ENCODE measurements at regions not wholly inside any gene's neighbourhood (a gene's known extent, or its start where the extent isn't known, plus 50 kb on each side); places are given as distances from the start of the nearest gene placed in this dataset.

GRCh38 chr10:75294866-75295701 is 59.3 kb upstream of the COMTD1 start (continued):
- TF ChIP-seq NPAS2 (CRISPR knock-in tag; IDR thresholded peaks at IDR 0.05; ENCODE audit: borderline replicate concordance) (no peak), ZNF302 (CRISPR knock-in tag; IDR thresholded peaks at IDR 0.05) (no peak), MAZ (IDR thresholded peaks at IDR 0.05; ENCODE audit: borderline replicate concordance, low read depth, low read length) (no peak), HDAC2 (IDR thresholded peaks at IDR 0.05) (no peak)

- ChIA-PET POLR2A (no interaction called here), CTCF (interaction anchor here (0.7 to 5.2 kb wide), 11 partner anchors 8 to 1021 kb away, joined by 3 to 38 read pairs (median 4); no protein-coding TSS in a partner anchor)
- ATAC-seq (peak; percentile 49 to 69; a peak in 5 of 6 replicates), FAIRE-seq (no peak), DNase-seq (ENCODE audit: low read depth in 1 of 2, low spot score in 1 of 2) (peak in 1 of 2 experiments; percentile 23)
- 4% methylated on average over 12 of the region's 20 CpGs for WGBS (ENCODE audit: missing lambda C conversion rate)
- Histone ChIP-seq H3K4me3 (peak overlapping the region; percentile 86), H3K9me3 (peaks cover 6% of the 10 kb centered on the region; the same call in 1 of the 3 replicates), H3K27ac (peak overlapping the region; percentile 32 to 93), H3K4me2 (peak overlapping the region; percentile 100), H3K4me1 (peaks cover 22% of the 10 kb centered on the region)
- TF ChIP-seq MYC (IDR thresholded peaks at IDR 0.05; ENCODE audit: borderline replicate concordance, low read length): no peak
- 0 out of 2 replicates have a peak, but pooled peaks have one; percentile 18 for TF ChIP-seq RNF2 (IDR thresholded peaks at IDR 0.05; ENCODE audit: borderline replicate concordance, low read depth)
Measured at GRCh38 chr10:75294518-75294865, 58.7 kb upstream of the COMTD1 start.

- peak in 1 of 2 experiments; percentile 34; a peak in 3 of 6 replicates for ATAC-seq
- peak overlapping the region; percentile 32 to 93; a peak in 5 of 6 replicates for H3K27ac ChIP-seq
- FAIRE-seq: no peak
- peaks cover 6% of the 10 kb centered on the region; the same call in 1 of the 3 replicates for H3K9me3 ChIP-seq
- no peak for DNase-seq (ENCODE audit: low read depth in 1 of 2, low spot score in 1 of 2)
- peak overlapping the region; percentile 86 for H3K4me3 ChIP-seq
- H3K4me1 ChIP-seq: peaks cover 22% of the 10 kb centered on the region
- TF ChIP-seq GATA3 (IDR thresholded peaks at IDR 0.05; ENCODE audit: borderline replicate concordance) (0 out of 2 replicates have a peak, but pooled peaks have one; percentile 21), SMC3 (IDR thresholded peaks at IDR 0.05) (no peak), CHD2 (IDR thresholded peaks at IDR 0.05; ENCODE audit: low read length, partially characterized antibody) (no peak), CTCF (IDR thresholded peaks at IDR 0.05) (no peak), NPAS2 (CRISPR knock-in tag; IDR thresholded peaks at IDR 0.05; ENCODE audit: borderline replicate concordance) (no peak), HEYL (CRISPR knock-in tag; IDR thresholded peaks at IDR 0.05) (no peak)
- CTCF ChIA-PET: interaction anchor here (1.2 to 5.2 kb wide), 6 partner anchors 11 to 793 kb away, joined by 3 to 38 read pairs (median 4); no protein-coding TSS in a partner anchor
- 64% methylated on average over 8 of the region's 8 CpGs for WGBS (ENCODE audit: missing lambda C conversion rate)
- H3K4me2 ChIP-seq: peak overlapping the region; percentile 100
- POLR2A ChIA-PET: no interaction called here
Measured at GRCh38 chr10:75294031-75294437, 58.3 kb upstream of the COMTD1 start.

- CTCF ChIA-PET: interaction anchor here (1.2 to 5.2 kb wide), 3 partner anchors 11 to 102 kb away, joined by 3 to 38 read pairs (median 5); no protein-coding TSS in a partner anchor
- ATAC-seq: no peak
- POLR2A ChIA-PET: interaction anchor here (1.0 kb wide), 1 partner anchor 108 kb away, joined by 3 read pairs; the partner anchor contains the start of gene ZNF503
- Histone ChIP-seq H3K4me2 (no peak overlapping the region), H3K9me3 (peaks cover 6% of the 10 kb centered on the region; the same call in 1 of the 3 replicates), H3K4me3 (no peak overlapping the region), H3K27ac (peak overlapping the region in 1 of 2 experiments; percentile 93; a peak in 2 of 6 replicates), H3K4me1 (peaks cover 22% of the 10 kb centered on the region)
- WGBS (ENCODE audit: missing lambda C conversion rate): 81% methylated on average over 3 of the region's 3 CpGs
- no peak for FAIRE-seq
- DNase-seq (ENCODE audit: low read depth in 1 of 2, low spot score in 1 of 2): no peak
- no peak for TF ChIP-seq CTCF (IDR thresholded peaks at IDR 0.05)
- no peak for TF ChIP-seq PHF8 (IDR thresholded peaks at IDR 0.05; ENCODE audit: borderline replicate concordance, low read depth)
- TF ChIP-seq RNF2 (IDR thresholded peaks at IDR 0.05; ENCODE audit: borderline replicate concordance, low read depth): no peak
- no peak for TF ChIP-seq FOSL2 (IDR thresholded peaks at IDR 0.05)
- TF ChIP-seq FOSL2 (CRISPR knock-in tag; IDR thresholded peaks at IDR 0.05): no peak
- no peak for TF ChIP-seq ZNF302 (CRISPR knock-in tag; IDR thresholded peaks at IDR 0.05)
- TF ChIP-seq SMC3 (IDR thresholded peaks at IDR 0.05): no peak
- no peak for TF ChIP-seq EHF (CRISPR knock-in tag; IDR thresholded peaks at IDR 0.05)
- no peak for TF ChIP-seq JUN (IDR thresholded peaks at IDR 0.05)
- TF ChIP-seq CHD4 (IDR thresholded peaks at IDR 0.05; ENCODE audit: borderline replicate concordance): no peak
- no peak for TF ChIP-seq MAZ (IDR thresholded peaks at IDR 0.05; ENCODE audit: borderline replicate concordance, low read depth, low read length)
- TF ChIP-seq KDM1A (IDR thresholded peaks at IDR 0.05; ENCODE audit: low read depth): no peak
- no peak for TF ChIP-seq CEBPB (IDR thresholded peaks at IDR 0.05)
Measured at GRCh38 chr10:75293446-75293820, 57.7 kb upstream of the COMTD1 start.

Measured in A549 (cell line).